Activated naive CD4-positive, alpha-beta T cell treated with anti-CD3 and anti-CD28 coated beads for 36 hours (primary cell): ENCODE measurements at regions not wholly inside any gene's neighbourhood (a gene's known extent, or its start where the extent isn't known, plus 50 kb on each side); places are given as distances from the start of the nearest gene placed in this dataset.
A peak's percentile ranks its signal among the peaks of the same experiment; 100 is the strongest.

Experiments used
- CTCF ChIA-PET: fragments of 350-600 bp; sonication (Branson Sonifier 250); formaldehyde crosslinking; loops from one replicate; lab custom pipeline; 2021; ENCODE audit warnings: antibody characterized with exemption; lab: Charles Lee
- DNase-seq: peaks from one replicate; pipeline ENCODE4 v3.0.0-alpha.2; 2020
- H3K27ac Mint-ChIP-seq: one replicate; pipeline ENCODE4 v1.8.0; 2021; ENCODE audit warnings: mild to moderate bottlenecking, mixed read lengths
- H3K27me3 Mint-ChIP-seq: one replicate; pipeline ENCODE4 v1.8.0; 2021; ENCODE audit warnings: low read depth, mixed read lengths
- H3K36me3 Mint-ChIP-seq: one replicate; pipeline ENCODE4 v1.8.0; 2021; ENCODE audit warnings: low read depth, mixed read lengths
- H3K4me1 Mint-ChIP-seq: one replicate; pipeline ENCODE4 v1.8.0; 2021; ENCODE audit warnings: low read depth, mixed read lengths
- H3K4me3 Mint-ChIP-seq: one replicate; pipeline ENCODE4 v1.8.0; 2021; ENCODE audit warnings: mild to moderate bottlenecking, moderate library complexity, mixed read lengths
- H3K9me3 Mint-ChIP-seq: one replicate; pipeline ENCODE4 v1.8.0; 2021; ENCODE audit warnings: mixed read lengths
- intact Hi-C: fragments of 100-400 bp; cut with micrococcal nuclease; formaldehyde crosslinking; loops from one replicate; pipeline ENCODE4 v1.15.1; 2023

- peak overlapping the region; percentile 46 for H3K27ac Mint-ChIP-seq
- peaks cover 32% of the 10 kb centered on the region for H3K4me1 Mint-ChIP-seq
- intact Hi-C loops, result no loop called here
- no peaks in the 10 kb centered on the region for H3K9me3 Mint-ChIP-seq
- DNase-seq, result no peak
- CTCF ChIA-PET, result no interaction called here
- no peaks in the 10 kb centered on the region for H3K27me3 Mint-ChIP-seq
- H3K4me3 Mint-ChIP-seq, result no peak overlapping the region
- H3K36me3 Mint-ChIP-seq, result no peaks in the 10 kb centered on the region
Observed at GRCh38 chr15:38614621-38615020, 50.0 kb upstream of the RASGRP1 start.

GRCh38 chr15:38617831-38618230, 53.2 kb upstream of the RASGRP1 start:
- no peak overlapping the region for H3K27ac Mint-ChIP-seq
- intact Hi-C loops, result no loop called here
- no peak overlapping the region for H3K4me3 Mint-ChIP-seq
- H3K9me3 Mint-ChIP-seq, result no peaks in the 10 kb centered on the region
- H3K4me1 Mint-ChIP-seq, result peaks cover 10% of the 10 kb centered on the region
- no peaks in the 10 kb centered on the region for H3K27me3 Mint-ChIP-seq
- H3K36me3 Mint-ChIP-seq, result no peaks in the 10 kb centered on the region
- no peak for DNase-seq
- CTCF ChIA-PET, result interaction anchor here (0.8 to 1.6 kb wide), 4 partner anchors 8 to 66 kb away, joined by 4 to 6 read pairs (median 4); partner anchors contain the start of gene RASGRP1

- H3K4me3 Mint-ChIP-seq, result no peak overlapping the region
- no peaks in the 10 kb centered on the region for H3K36me3 Mint-ChIP-seq
- CTCF ChIA-PET, result interaction anchor here (0.8 to 1.6 kb wide), 5 partner anchors 8 to 66 kb away, joined by 3 to 6 read pairs (median 4); partner anchors contain the start of gene RASGRP1
- H3K27me3 Mint-ChIP-seq, result no peaks in the 10 kb centered on the region
- H3K9me3 Mint-ChIP-seq, result no peaks in the 10 kb centered on the region
- H3K27ac Mint-ChIP-seq, result no peak overlapping the region
- intact Hi-C loops, result no loop called here
- DNase-seq, result no peak
- peaks cover 8% of the 10 kb centered on the region for H3K4me1 Mint-ChIP-seq
Observed at GRCh38 chr15:38618242-38618955, 53.8 kb upstream of the RASGRP1 start.

GRCh38 chr15:38620098-38620497, 55.5 kb upstream of the RASGRP1 start:
- no peak for DNase-seq
- H3K27ac Mint-ChIP-seq, result no peak overlapping the region
- intact Hi-C loops, result no loop called here
- H3K4me1 Mint-ChIP-seq, result peaks cover 8% of the 10 kb centered on the region
- no peak overlapping the region for H3K4me3 Mint-ChIP-seq
- H3K27me3 Mint-ChIP-seq, result no peaks in the 10 kb centered on the region
- H3K36me3 Mint-ChIP-seq, result no peaks in the 10 kb centered on the region
- CTCF ChIA-PET, result interaction anchor here (1.0 kb wide), 1 partner anchor 9 kb away, joined by 3 read pairs; no protein-coding TSS in a partner anchor
- H3K9me3 Mint-ChIP-seq, result no peaks in the 10 kb centered on the region

GRCh38 chr15:38620851-38621594, 56.4 kb upstream of the RASGRP1 start:
- no peak overlapping the region for H3K27ac Mint-ChIP-seq
- intact Hi-C loops, result no loop called here
- no peaks in the 10 kb centered on the region for H3K27me3 Mint-ChIP-seq
- no peak for DNase-seq
- H3K4me1 Mint-ChIP-seq, result peaks cover 8% of the 10 kb centered on the region
- CTCF ChIA-PET, result interaction anchor here (1.0 kb wide), 1 partner anchor 8 kb away, joined by 3 read pairs; no protein-coding TSS in a partner anchor
- no peaks in the 10 kb centered on the region for H3K9me3 Mint-ChIP-seq
- H3K36me3 Mint-ChIP-seq, result no peaks in the 10 kb centered on the region
- no peak overlapping the region for H3K4me3 Mint-ChIP-seq

- no peak for DNase-seq
- no peak overlapping the region for H3K4me3 Mint-ChIP-seq
- peaks cover 21% of the 10 kb centered on the region for H3K4me1 Mint-ChIP-seq
- intact Hi-C loops, result no loop called here
- no peak overlapping the region for H3K27ac Mint-ChIP-seq
- no peaks in the 10 kb centered on the region for H3K9me3 Mint-ChIP-seq
- no peaks in the 10 kb centered on the region for H3K36me3 Mint-ChIP-seq
- CTCF ChIA-PET, result no interaction called here
- no peaks in the 10 kb centered on the region for H3K27me3 Mint-ChIP-seq
Observed at GRCh38 chr15:38622304-38622703, 57.7 kb upstream of the RASGRP1 start.

- peaks cover 22% of the 10 kb centered on the region for H3K4me1 Mint-ChIP-seq
- no peaks in the 10 kb centered on the region for H3K27me3 Mint-ChIP-seq
- intact Hi-C loops, result no loop called here
- CTCF ChIA-PET, result no interaction called here
- H3K36me3 Mint-ChIP-seq, result no peaks in the 10 kb centered on the region
- DNase-seq, result no peak
- no peak overlapping the region for H3K4me3 Mint-ChIP-seq
- H3K27ac Mint-ChIP-seq, result no peak overlapping the region
- H3K9me3 Mint-ChIP-seq, result no peaks in the 10 kb centered on the region
Observed at GRCh38 chr15:38622908-38623307, 58.3 kb upstream of the RASGRP1 start.

DNA sequence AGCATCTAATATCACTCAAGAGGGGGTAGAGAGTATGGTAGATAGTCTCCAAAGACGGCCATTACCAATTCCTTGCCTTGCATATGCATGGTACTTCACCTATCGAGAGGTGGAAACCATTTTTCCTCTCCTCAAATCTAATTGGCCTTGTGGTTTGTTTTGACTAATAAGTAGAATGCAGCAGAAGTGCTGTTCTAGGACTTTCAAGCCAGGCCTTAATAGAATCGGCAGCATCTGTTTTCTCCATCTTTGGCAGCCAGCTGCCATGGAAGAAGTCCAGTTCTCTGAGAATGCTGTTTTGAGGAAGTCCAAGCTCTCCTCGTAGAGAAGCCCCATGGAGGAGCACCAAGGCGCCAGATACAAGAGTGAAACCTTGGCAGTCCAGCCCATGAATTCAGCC, 59.1 kb upstream of the RASGRP1 start:
- no peaks in the 10 kb centered on the region for H3K9me3 Mint-ChIP-seq
- H3K27ac Mint-ChIP-seq, result no peak overlapping the region
- DNase-seq, result no peak
- intact Hi-C loops, result no loop called here
- H3K36me3 Mint-ChIP-seq, result no peaks in the 10 kb centered on the region
- no peaks in the 10 kb centered on the region for H3K27me3 Mint-ChIP-seq
- no peak overlapping the region for H3K4me3 Mint-ChIP-seq
- CTCF ChIA-PET, result interaction anchor here (1.1 kb wide), 1 partner anchor 59 kb away, joined by 3 read pairs; no protein-coding TSS in a partner anchor
- peaks cover 26% of the 10 kb centered on the region for H3K4me1 Mint-ChIP-seq

GRCh38 chr15:38624244-38625205, 59.9 kb upstream of the RASGRP1 start:
- peaks cover 29% of the 10 kb centered on the region for H3K4me1 Mint-ChIP-seq
- intact Hi-C loops, result no loop called here
- H3K4me3 Mint-ChIP-seq, result no peak overlapping the region
- DNase-seq, result no peak
- no peaks in the 10 kb centered on the region for H3K36me3 Mint-ChIP-seq
- no peaks in the 10 kb centered on the region for H3K9me3 Mint-ChIP-seq
- CTCF ChIA-PET, result interaction anchor here (0.6 to 1.4 kb wide), 4 partner anchors 58 to 67 kb away, joined by 3 to 6 read pairs (median 4); partner anchors contain the start of gene RASGRP1
- H3K27me3 Mint-ChIP-seq, result no peaks in the 10 kb centered on the region
- no peak overlapping the region for H3K27ac Mint-ChIP-seq

DNA sequence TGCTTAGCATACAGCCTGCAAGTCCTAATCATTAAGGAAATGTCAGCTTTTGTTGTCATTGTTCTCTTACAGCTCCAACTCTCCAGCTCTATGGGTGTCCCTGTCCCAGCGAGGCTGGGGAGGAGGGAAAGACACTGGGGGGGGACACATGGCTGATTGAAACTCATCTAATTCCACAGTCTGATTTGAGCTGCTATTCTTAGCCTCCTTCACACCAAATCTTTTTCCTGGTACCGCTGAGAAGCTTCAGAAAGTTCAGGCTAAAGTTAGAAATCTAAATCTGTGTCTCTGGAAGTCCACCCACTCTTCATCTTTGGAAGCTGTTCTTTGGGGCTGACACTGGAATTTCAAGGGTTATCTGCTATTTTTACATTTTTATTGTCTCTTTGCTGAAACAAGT, 61.3 kb upstream of the RASGRP1 start:
- Mint-ChIP-seq H3K4me3 (no peak overlapping the region), H3K27ac (no peak overlapping the region), H3K27me3 (no peaks in the 10 kb centered on the region), H3K36me3 (no peaks in the 10 kb centered on the region), H3K9me3 (no peaks in the 10 kb centered on the region), H3K4me1 (peaks cover 35% of the 10 kb centered on the region)
- no peak for DNase-seq
- intact Hi-C loops, result no loop called here
- CTCF ChIA-PET, result interaction anchor here (0.7 to 2.0 kb wide), 7 partner anchors 8 to 151 kb away, joined by 3 to 8 read pairs (median 5); partner anchors contain the start of gene RASGRP1

DNA sequence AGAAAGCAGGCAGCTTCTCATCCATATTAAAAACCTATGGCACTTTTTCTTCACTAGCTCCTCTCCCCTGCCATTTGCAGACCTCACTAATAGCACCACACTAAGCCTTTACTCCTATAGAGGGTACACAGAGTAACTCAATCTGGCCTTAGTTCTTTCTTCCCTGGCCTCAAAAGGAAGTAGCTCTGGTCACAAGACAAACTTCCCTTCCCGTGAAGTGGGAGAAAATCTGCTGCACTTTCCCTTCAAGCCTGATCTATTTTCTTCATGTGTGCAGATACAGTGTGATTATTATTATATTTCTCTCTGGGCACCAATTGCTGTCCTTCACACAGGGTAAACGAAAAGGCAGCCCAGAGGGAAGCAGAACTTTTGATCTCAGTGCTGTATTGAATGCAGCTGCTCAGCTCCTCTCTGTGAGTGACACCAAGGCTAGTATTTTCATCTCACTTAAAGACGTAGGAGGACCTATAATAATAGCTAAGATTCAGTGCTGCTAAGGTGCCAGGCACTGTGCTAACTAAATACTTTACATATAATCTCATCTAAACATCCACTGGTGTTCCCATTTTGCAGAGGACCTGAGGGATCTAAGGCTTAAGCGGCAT, 61.9 kb upstream of the RASGRP1 start:
- Mint-ChIP-seq H3K27me3 (no peaks in the 10 kb centered on the region), H3K4me1 (peaks cover 40% of the 10 kb centered on the region), H3K36me3 (no peaks in the 10 kb centered on the region), H3K27ac (no peak overlapping the region), H3K4me3 (no peak overlapping the region), H3K9me3 (no peaks in the 10 kb centered on the region)
- DNase-seq, result no peak
- intact Hi-C loops, result no loop called here
- CTCF ChIA-PET, result interaction anchor here (0.6 to 2.0 kb wide), 10 partner anchors 9 to 1775 kb away, joined by 3 to 8 read pairs (median 4); partner anchors contain the start of gene RASGRP1
